GM23248 (cell line): ENCODE measurements at regions not wholly inside any gene's neighbourhood (a gene's known extent, or its start where the extent isn't known, plus 50 kb on each side); places are given as distances from the start of the nearest gene placed in this dataset.

Experiments used
- EZH2 ChIP-seq: fragments of 200-600 bp; sonication (generic); IDR thresholded peaks from 2 replicates; pipeline ENCODE4 v1.6.1; 2018; ENCODE audit warnings: antibody characterized with exemption, mild to moderate bottlenecking; ENCODE audit not compliant: insufficient read depth, poor library complexity, severe bottlenecking
- EZH2phosphoT487 ChIP-seq: fragments of 200-600 bp; sonication (generic); IDR thresholded peaks from 2 replicates; pipeline ENCODE4 v1.6.1; 2018; ENCODE audit warnings: antibody characterized with exemption, moderate library complexity, mild to moderate bottlenecking, low read depth; ENCODE audit not compliant: insufficient read depth

DNA sequence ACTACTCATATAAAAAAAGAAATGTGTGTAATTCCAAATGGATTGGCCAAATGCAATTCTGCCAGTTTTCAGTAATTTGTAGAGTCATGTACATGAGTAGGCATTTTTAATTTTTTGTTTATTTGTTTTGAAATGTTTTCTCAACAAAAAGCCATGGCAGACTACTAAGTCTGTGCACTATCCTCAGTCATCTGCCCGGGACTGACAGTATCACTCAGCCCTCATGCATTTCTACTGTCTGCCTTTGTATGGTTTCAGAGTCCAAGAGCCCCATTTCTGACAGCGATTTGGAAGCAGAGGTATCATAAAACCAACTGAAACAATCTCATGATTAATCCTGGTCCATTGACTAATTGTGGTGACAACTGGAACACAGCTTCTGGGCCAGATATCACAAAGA is 109.9 kb upstream of the NYAP2 start:
- TF ChIP-seq EZH2 (no peak), EZH2phosphoT487 (no peak)
